ENCODE measurements at regions not wholly inside any gene's neighbourhood (a gene's known extent, or its start where the extent isn't known, plus 50 kb on each side); places are given as distances from the start of the nearest gene placed in this dataset.

Small RNAs in the stretch of these regions (small RNA-seq; reads per million reads assigned to genes)
- 0 to 1.2 (median 0) reads per million in 3 experiments for gene RF00019
- gene RF00402, result 0 reads per million in 3 experiments
- gene RNA5SP461, result 0 reads per million in 3 experiments
- 0 reads per million in 3 experiments for gene RNU6-655P
